ENCODE measurements at regions not wholly inside any gene's neighbourhood (a gene's known extent, or its start where the extent isn't known, plus 50 kb on each side); places are given as distances from the start of the nearest gene placed in this dataset.
"Not testable (repeated sequence)": the region's sequence is repeated elsewhere in the genome, so short reads cannot be mapped to it uniquely, and the experiment has no call there.

- no peak for DNase-seq
Observed at GRCh38 chr18:54433368-54433767, 75.7 kb downstream of the C18orf54 start.

- no peak for DNase-seq
Observed at GRCh38 chr18:54433857-54434256, 76.2 kb downstream of the C18orf54 start.

GRCh38 chr18:54434453-54434852 lies 76.7 kb downstream of the C18orf54 start:
- DNase-seq: no peak

GRCh38 chr18:54436501-54436900 lies 78.8 kb downstream of the C18orf54 start:
- no peak for DNase-seq

- no peak for DNase-seq
Observed at GRCh38 chr18:54440292-54440691, 82.6 kb downstream of the C18orf54 start.

GRCh38 chr18:54444319-54444914 lies 86.7 kb downstream of the C18orf54 start:
- DNase-seq: peak; percentile 55

GRCh38 chr18:54453996-54454395 lies 96.3 kb downstream of the C18orf54 start:
- DNase-seq: no peak

- no peak for DNase-seq
Observed at GRCh38 chr18:54465502-54465901, 107.8 kb downstream of the C18orf54 start.

- DNase-seq: no peak
Observed at GRCh38 chr18:54466248-54467005, 108.7 kb downstream of the C18orf54 start.

GRCh38 chr18:54479365-54479764 lies 111.7 kb upstream of the DYNAP start:
- no peak for DNase-seq

- no peak for DNase-seq
Observed at GRCh38 chr18:54480616-54481015, 110.4 kb upstream of the DYNAP start.

- not testable (repeated sequence) for DNase-seq
Observed at GRCh38 chr18:54502451-54502850, 88.6 kb upstream of the DYNAP start.

GRCh38 chr18:54503131-54503894 lies 87.7 kb upstream of the DYNAP start:
- no peak for DNase-seq

GRCh38 chr18:54506516-54507261 lies 84.4 kb upstream of the DYNAP start:
- DNase-seq: no peak

- DNase-seq: no peak
Observed at GRCh38 chr18:54509793-54510192, 81.3 kb upstream of the DYNAP start.

- DNase-seq: no peak
Observed at GRCh38 chr18:54515149-54515548, 75.9 kb upstream of the DYNAP start.

- DNase-seq: no peak
Observed at GRCh38 chr18:54517521-54517920, 73.5 kb upstream of the DYNAP start.

- no peak for DNase-seq
Observed at GRCh38 chr18:54521846-54522245, 69.2 kb upstream of the DYNAP start.

GRCh38 chr18:54528942-54529376 lies 62.1 kb upstream of the DYNAP start:
- DNase-seq: no peak

- DNase-seq: no peak
Observed at GRCh38 chr18:54529444-54529843, 61.6 kb upstream of the DYNAP start.

- DNase-seq: no peak
Observed at GRCh38 chr18:54530285-54530684, 60.8 kb upstream of the DYNAP start.

GRCh38 chr18:54531402-54532065 lies 59.5 kb upstream of the DYNAP start:
- DNase-seq: no peak

GRCh38 chr18:54532222-54532621 lies 58.8 kb upstream of the DYNAP start:
- peak; percentile 35 for DNase-seq

All from NCI-H1105 treated with DMSO at 0.1 percent for 48 hours (cell line).